ENCODE measurements at regions not wholly inside any gene's neighbourhood (a gene's known extent, or its start where the extent isn't known, plus 50 kb on each side); places are given as distances from the start of the nearest gene placed in this dataset.
"Not testable (repeated sequence)": the region's sequence is repeated elsewhere in the genome, so short reads cannot be mapped to it uniquely, and the experiment has no call there.

GRCh38 chr21:10382135-10382534 is 139.2 kb upstream of the TPTE start:
- TF ChIP-seq, protein P1, sequence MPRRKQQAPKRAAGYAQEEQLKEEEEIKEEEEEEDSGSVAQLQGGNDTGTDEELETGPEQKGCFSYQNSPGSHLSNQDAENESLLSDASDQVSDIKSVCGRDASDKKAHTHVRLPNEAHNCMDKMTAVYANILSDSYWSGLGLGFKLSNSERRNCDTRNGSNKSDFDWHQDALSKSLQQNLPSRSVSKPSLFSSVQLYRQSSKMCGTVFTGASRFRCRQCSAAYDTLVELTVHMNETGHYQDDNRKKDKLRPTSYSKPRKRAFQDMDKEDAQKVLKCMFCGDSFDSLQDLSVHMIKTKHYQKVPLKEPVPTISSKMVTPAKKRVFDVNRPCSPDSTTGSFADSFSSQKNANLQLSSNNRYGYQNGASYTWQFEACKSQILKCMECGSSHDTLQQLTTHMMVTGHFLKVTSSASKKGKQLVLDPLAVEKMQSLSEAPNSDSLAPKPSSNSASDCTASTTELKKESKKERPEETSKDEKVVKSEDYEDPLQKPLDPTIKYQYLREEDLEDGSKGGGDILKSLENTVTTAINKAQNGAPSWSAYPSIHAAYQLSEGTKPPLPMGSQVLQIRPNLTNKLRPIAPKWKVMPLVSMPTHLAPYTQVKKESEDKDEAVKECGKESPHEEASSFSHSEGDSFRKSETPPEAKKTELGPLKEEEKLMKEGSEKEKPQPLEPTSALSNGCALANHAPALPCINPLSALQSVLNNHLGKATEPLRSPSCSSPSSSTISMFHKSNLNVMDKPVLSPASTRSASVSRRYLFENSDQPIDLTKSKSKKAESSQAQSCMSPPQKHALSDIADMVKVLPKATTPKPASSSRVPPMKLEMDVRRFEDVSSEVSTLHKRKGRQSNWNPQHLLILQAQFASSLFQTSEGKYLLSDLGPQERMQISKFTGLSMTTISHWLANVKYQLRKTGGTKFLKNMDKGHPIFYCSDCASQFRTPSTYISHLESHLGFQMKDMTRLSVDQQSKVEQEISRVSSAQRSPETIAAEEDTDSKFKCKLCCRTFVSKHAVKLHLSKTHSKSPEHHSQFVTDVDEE (CRISPR knock-in tag; IDR thresholded peaks at IDR 0.05): not testable (repeated sequence)
- TF ChIP-seq TCF4 (CRISPR knock-in tag; IDR thresholded peaks at IDR 0.05; ENCODE audit: borderline replicate concordance); ISL1 (CRISPR knock-in tag; IDR thresholded peaks at IDR 0.05); PPARA (CRISPR knock-in tag; IDR thresholded peaks at IDR 0.05; ENCODE audit: borderline replicate concordance); PATZ1 (CRISPR knock-in tag; IDR thresholded peaks at IDR 0.05; ENCODE audit: borderline replicate concordance); ZFP3 (CRISPR knock-in tag; IDR thresholded peaks at IDR 0.05); CREB5 (CRISPR knock-in tag; IDR thresholded peaks at IDR 0.05; ENCODE audit: low read depth); SNAI2 (CRISPR knock-in tag; IDR thresholded peaks at IDR 0.05): not testable (repeated sequence)
